GM23248 (cell line): ENCODE measurements at regions not wholly inside any gene's neighbourhood (a gene's known extent, or its start where the extent isn't known, plus 50 kb on each side); places are given as distances from the start of the nearest gene placed in this dataset.

ENCODE experiments used
- EZH2 ChIP-seq: fragments of 200-600 bp; sonication (generic); IDR thresholded peaks from 2 replicates; pipeline ENCODE4 v1.6.1; 2018; ENCODE audit warnings: antibody characterized with exemption, mild to moderate bottlenecking; ENCODE audit not compliant: insufficient read depth, poor library complexity, severe bottlenecking
- EZH2phosphoT487 ChIP-seq: fragments of 200-600 bp; sonication (generic); IDR thresholded peaks from 2 replicates; pipeline ENCODE4 v1.6.1; 2018; ENCODE audit warnings: antibody characterized with exemption, moderate library complexity, mild to moderate bottlenecking, low read depth; ENCODE audit not compliant: insufficient read depth

DNA sequence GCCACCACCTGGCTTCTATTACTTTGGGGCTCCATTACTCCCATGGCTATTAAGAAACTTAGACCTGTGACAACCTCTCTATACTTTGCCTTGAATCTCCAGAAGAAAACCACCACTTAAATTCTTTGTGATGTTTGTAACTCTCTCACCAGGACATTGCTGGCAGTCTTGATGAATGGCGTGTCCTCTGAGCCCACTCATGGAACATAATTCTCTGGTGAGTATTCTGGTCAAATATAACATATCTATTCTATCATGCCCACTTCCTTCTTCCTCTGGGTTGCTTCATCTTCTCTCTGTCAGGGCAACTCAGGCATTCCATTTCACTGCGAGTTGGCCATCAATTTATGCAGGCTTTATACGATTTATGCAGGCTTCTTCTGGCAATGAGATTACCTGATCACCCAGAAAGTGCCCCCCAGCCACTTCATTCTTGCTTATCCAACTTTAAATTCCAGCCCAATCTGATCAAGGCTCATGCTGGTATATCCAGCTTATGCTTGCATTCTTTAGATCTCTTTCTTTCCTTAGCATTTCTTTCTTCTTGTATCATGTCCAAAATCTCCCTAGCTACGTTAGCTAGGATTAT is 112.0 kb upstream of the CHRM3 start:
- TF ChIP-seq EZH2 (no peak), EZH2phosphoT487 (no peak)
